Keratinocyte (primary cell): ENCODE measurements at regions not wholly inside any gene's neighbourhood (a gene's known extent, or its start where the extent isn't known, plus 50 kb on each side); places are given as distances from the start of the nearest gene placed in this dataset.

Source experiments
- DNase-seq: peaks from one replicate; pipeline ENCODE4 v3.0.0-alpha.2; 2011; ENCODE audit warnings: low read depth, missing footprints, low spot score
- FAIRE-seq: peaks from 2 replicates; lab custom pipeline; 2011; peaks lifted over from hg19 to GRCh38; lab: Jason Lieb, UNC
- H2AFZ ChIP-seq: 2 replicates; pipeline ENCODE4 v1.6.0; 2012; ENCODE audit warnings: low read length, control low read depth, inconsistent platforms; ENCODE audit not compliant: control insufficient read depth
- H3K27ac ChIP-seq: 2 replicates; pipeline ENCODE4 v1.5.1; 2011; ENCODE audit warnings: low read length; ENCODE audit not compliant: control insufficient read depth, insufficient read depth
- H3K27me3 ChIP-seq: 3 replicates; pipeline ENCODE4 v1.6.0; 2011; ENCODE audit warnings: low read length; ENCODE audit not compliant: control insufficient read depth, insufficient read depth; ENCODE audit errors: extremely low read depth
- H3K36me3 ChIP-seq, 2 experiments: 2 replicates in 1 of 2; 3 replicates in 1 of 2; pipeline ENCODE4 v1.5.1; 2011; ENCODE audit warnings: low read length in 2 of 2, mild to moderate bottlenecking in 1 of 2; ENCODE audit not compliant: control insufficient read depth in 2 of 2, insufficient read depth in 2 of 2; ENCODE audit errors: extremely low read depth in 1 of 2
- H3K4me1 ChIP-seq: 3 replicates; pipeline ENCODE4 v1.5.1; 2011; ENCODE audit warnings: low read length; ENCODE audit not compliant: control insufficient read depth, insufficient read depth; ENCODE audit errors: extremely low read depth
- H3K4me2 ChIP-seq: 3 replicates; pipeline ENCODE4 v1.6.0; 2011; ENCODE audit warnings: low read depth, low read length; ENCODE audit not compliant: control insufficient read depth, insufficient read depth; ENCODE audit errors: extremely low read depth
- H3K4me3 ChIP-seq, 3 experiments: fragments of 200-600 bp in 1 of 3; sonication (generic) in 1 of 3; 2 replicates in 2 of 3; 3 replicates in 1 of 3; pipeline ENCODE4 v1.5.1; 2011 to 2016; ENCODE audit warnings: low read length in 3 of 3, mild to moderate bottlenecking in 3 of 3, control low read depth in 2 of 3, inconsistent platforms in 1 of 3, low read depth in 1 of 3, mixed read lengths in 1 of 3, mixed run types in 1 of 3, moderate library complexity in 1 of 3; ENCODE audit not compliant: control insufficient read depth in 2 of 3, insufficient read depth in 2 of 3; ENCODE audit errors: extremely low read depth in 1 of 3
- H3K79me2 ChIP-seq: 2 replicates; pipeline ENCODE4 v1.6.0; 2012; ENCODE audit warnings: low read length; ENCODE audit not compliant: control insufficient read depth, insufficient read depth
- H3K9ac ChIP-seq: 3 replicates; pipeline ENCODE4 v1.6.0; 2011; ENCODE audit warnings: low read length; ENCODE audit not compliant: control insufficient read depth, insufficient read depth; ENCODE audit errors: extremely low read depth
- H3K9me1 ChIP-seq: 3 replicates; pipeline ENCODE4 v1.6.0; 2011; ENCODE audit warnings: low read length; ENCODE audit not compliant: control insufficient read depth, insufficient read depth; ENCODE audit errors: extremely low read depth
- H3K9me3 ChIP-seq: 2 replicates; pipeline ENCODE4 v1.5.1; 2012; ENCODE audit warnings: low read depth, low read length; ENCODE audit not compliant: control insufficient read depth
- H4K20me1 ChIP-seq: 3 replicates; pipeline ENCODE4 v1.6.0; 2011; ENCODE audit warnings: low read length; ENCODE audit not compliant: control insufficient read depth, insufficient read depth; ENCODE audit errors: extremely low read depth
- CTCF ChIP-seq, 3 experiments: IDR thresholded peaks in 1 of 3; conservative IDR thresholded peaks in 1 of 3; optimal IDR thresholded peaks in 1 of 3; 2 replicates in 2 of 3; 3 replicates in 1 of 3; pipeline versions ENCODE3 to v1.5.1; 2011; ENCODE audit warnings: low read length in 3 of 3, mild to moderate bottlenecking in 3 of 3, moderate library complexity in 2 of 3, control low read depth in 1 of 3, inconsistent platforms in 1 of 3; ENCODE audit not compliant: insufficient read depth in 2 of 3; ENCODE audit errors: extremely low read depth in 1 of 3
- EZH2 ChIP-seq: IDR thresholded peaks from one replicate; pipeline ENCODE4 v1.6.1; 2012; ENCODE audit warnings: inconsistent platforms, mild to moderate bottlenecking, low read length, moderate library complexity
- dilution Hi-C: fragments of 300-500 bp; cut with MboI; formaldehyde crosslinking; loops from one replicate; pipeline ENCODE4 v1.7.0; 2020; ENCODE audit warnings: low sequenced_read_pairs; ENCODE audit not compliant: extremely low pct_ligation_motif_present

GRCh38 chr16:51225878-51226277 lies 74.8 kb upstream of the SALL1 start:
- no peak for TF ChIP-seq EZH2
- no peak for TF ChIP-seq CTCF (optimal IDR thresholded peaks at IDR 0.05 in 1 of 3, IDR thresholded peaks at IDR 0.05 in 1 of 3, conservative IDR thresholded peaks at IDR 0.05 in 1 of 3; ENCODE audit: extremely low read depth in 1 of 3, insufficient read depth in 2 of 3, low read length in 3 of 3)
- FAIRE-seq = no peak

GRCh38 chr16:51224317-51224716 lies 73.2 kb upstream of the SALL1 start:
- Histone ChIP-seq H3K9me1 (no peaks in the 10 kb centered on the region), H4K20me1 (no peaks in the 10 kb centered on the region), H2AFZ (no peak overlapping the region), H3K4me1 (no peaks in the 10 kb centered on the region), H3K36me3 (no peaks in the 10 kb centered on the region), H3K79me2 (no peaks in the 10 kb centered on the region), H3K27me3 (no peaks in the 10 kb centered on the region), H3K9ac (no peak overlapping the region), H3K4me3 (no peak overlapping the region), H3K4me2 (no peak overlapping the region), H3K27ac (no peak overlapping the region), H3K9me3 (no peaks in the 10 kb centered on the region)
- DNase-seq (no peak), FAIRE-seq (no peak)
- dilution Hi-C loops = no loop called here
- TF ChIP-seq CTCF (optimal IDR thresholded peaks at IDR 0.05 in 1 of 3, IDR thresholded peaks at IDR 0.05 in 1 of 3, conservative IDR thresholded peaks at IDR 0.05 in 1 of 3; ENCODE audit: extremely low read depth in 1 of 3, insufficient read depth in 2 of 3, low read length in 3 of 3) (no peak), EZH2 (no peak)

More at GRCh38 chr16:51225878-51226277, 74.8 kb upstream of the SALL1 start:
- Histone ChIP-seq H3K4me1 (no peaks in the 10 kb centered on the region), H2AFZ (no peak overlapping the region), H3K9ac (no peak overlapping the region), H3K9me1 (no peaks in the 10 kb centered on the region), H3K4me3 (no peak overlapping the region), H3K79me2 (no peaks in the 10 kb centered on the region), H3K4me2 (no peak overlapping the region), H3K36me3 (no peaks in the 10 kb centered on the region), H3K9me3 (no peaks in the 10 kb centered on the region), H4K20me1 (no peaks in the 10 kb centered on the region), H3K27ac (no peak overlapping the region), H3K27me3 (no peaks in the 10 kb centered on the region)
- dilution Hi-C loops = no loop called here
- DNase-seq = no peak
